CD4-positive, alpha-beta T cell (primary cell): ENCODE measurements at regions not wholly inside any gene's neighbourhood (a gene's known extent, or its start where the extent isn't known, plus 50 kb on each side); places are given as distances from the start of the nearest gene placed in this dataset.

Experiments
- ATAC-seq: fragments of 200-7000 bp; cut with Tn5 transposase; one replicate; pipeline ENCODE4 v1.10.0; 2022; ENCODE audit warnings: mild to moderate bottlenecking; ENCODE audit not compliant: poor library complexity
- CTCF ChIA-PET: fragments of 350-600 bp; sonication (Branson Sonifier 250); formaldehyde crosslinking; loops from one replicate; lab custom pipeline; 2021; ENCODE audit warnings: antibody characterized with exemption, inconsistent platforms; lab: Charles Lee
- POLR2A ChIA-PET: fragments of 350-600 bp; sonication (Branson Sonifier 250); formaldehyde crosslinking; loops from one replicate; lab custom pipeline; 2021; ENCODE audit warnings: antibody characterized with exemption, inconsistent platforms; lab: Charles Lee
- DNase-seq, 14 experiments: peaks; one replicate each; pipeline ENCODE4 v3.0.0-alpha.2; 2013 to 2020; ENCODE audit warnings: mixed read lengths in 2 of 14
- H3K27ac ChIP-seq, 2 donors: one replicate each; pipeline versions ENCODE4 v1.5.1 to v1.7.0; 2013; ENCODE audit warnings: low read length in 2 of 2, low read depth in 1 of 2, mild to moderate bottlenecking in 1 of 2
- H3K27me3 ChIP-seq, 2 experiments: 1 replicate in 1 of 2; 2 replicates in 1 of 2; pipeline versions ENCODE4 v1.6.1 to v1.7.0; 2013; ENCODE audit warnings: low read length in 2 of 2, control low read depth in 1 of 2, mild to moderate bottlenecking in 1 of 2, moderate library complexity in 1 of 2; ENCODE audit not compliant: insufficient read depth in 2 of 2, control insufficient read depth in 1 of 2
- H3K36me3 ChIP-seq: one replicate; pipeline ENCODE4 v1.6.1; 2013; ENCODE audit warnings: low read length, control low read depth; ENCODE audit not compliant: insufficient read depth
- H3K4me1 ChIP-seq: one replicate; pipeline ENCODE4 v1.6.1; 2013; ENCODE audit warnings: low read length, control low read depth; ENCODE audit not compliant: insufficient read depth
- H3K4me3 ChIP-seq: one replicate; pipeline ENCODE4 v1.5.1; 2013; ENCODE audit warnings: mild to moderate bottlenecking, low read length, moderate library complexity
- H3K9me3 ChIP-seq, 2 experiments: 1 replicate in 1 of 2; 2 replicates in 1 of 2; pipeline versions ENCODE4 v1.6.1 to v1.7.0; 2013; ENCODE audit warnings: low read length in 2 of 2, mild to moderate bottlenecking in 2 of 2, control low read depth in 1 of 2, moderate library complexity in 1 of 2; ENCODE audit not compliant: control insufficient read depth in 1 of 2, insufficient read depth in 1 of 2
- H3K27ac Mint-ChIP-seq: one replicate; pipeline ENCODE4 v1.8.0; 2020; ENCODE audit warnings: mixed read lengths
- H3K27me3 Mint-ChIP-seq: one replicate; pipeline ENCODE4 v1.8.0; 2021; ENCODE audit warnings: mixed read lengths
- H3K36me3 Mint-ChIP-seq: one replicate; pipeline ENCODE4 v1.8.0; 2021; ENCODE audit warnings: low read depth, mixed read lengths
- H3K4me1 Mint-ChIP-seq: one replicate; pipeline ENCODE4 v1.8.0; 2021; ENCODE audit warnings: low read depth, mixed read lengths
- H3K4me3 Mint-ChIP-seq: one replicate; pipeline ENCODE4 v1.8.0; 2020; ENCODE audit warnings: mild to moderate bottlenecking, mixed read lengths
- H3K9me3 Mint-ChIP-seq: one replicate; pipeline ENCODE4 v1.8.0; 2020; ENCODE audit warnings: mixed read lengths
- intact Hi-C, 2 experiments: fragments of 100-400 bp; cut with DNase I in 1 of 2; cut with micrococcal nuclease in 1 of 2; formaldehyde crosslinking; loops; one replicate each; pipeline versions ENCODE4 v1.15.1 to v1.9.0; 2023 to 2025; cut with DNase I, micrococcal nuclease
- TF ChIP-seq, protein P1 (sequence below): fragments of 200-600 bp; IDR thresholded peaks from one replicate; pipeline ENCODE4 v1.8.0; 2022; ENCODE audit warnings: antibody characterized with exemption, mild to moderate bottlenecking

DNA sequence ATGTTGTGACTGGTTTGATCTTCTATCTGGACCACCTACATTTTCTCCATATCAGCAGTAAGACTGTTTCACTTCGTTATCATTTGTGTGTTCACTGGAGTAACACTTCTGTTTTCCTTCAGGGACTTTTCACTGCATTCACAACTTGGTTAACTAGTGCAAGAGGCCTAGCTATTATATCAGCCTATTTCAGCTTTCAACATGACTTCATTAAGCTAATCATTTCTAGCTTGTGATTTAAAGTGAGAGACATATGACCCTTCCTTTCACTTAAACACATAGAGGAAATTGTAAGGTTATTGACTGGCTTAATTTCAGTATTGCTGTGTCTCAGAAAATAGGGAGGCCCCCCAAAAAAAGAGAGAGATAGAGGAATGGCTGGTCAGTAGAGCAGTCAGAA is 622.8 kb upstream of the NRSN1 start:
- no peaks in the 10 kb centered on the region for H3K36me3 ChIP-seq
- H3K9me3 ChIP-seq, result no peaks in the 10 kb centered on the region
- ChIA-PET POLR2A (no interaction called here), CTCF (no interaction called here)
- H3K27ac ChIP-seq, result no peak overlapping the region
- no peaks in the 10 kb centered on the region for H3K36me3 Mint-ChIP-seq
- TF ChIP-seq, protein P1, sequence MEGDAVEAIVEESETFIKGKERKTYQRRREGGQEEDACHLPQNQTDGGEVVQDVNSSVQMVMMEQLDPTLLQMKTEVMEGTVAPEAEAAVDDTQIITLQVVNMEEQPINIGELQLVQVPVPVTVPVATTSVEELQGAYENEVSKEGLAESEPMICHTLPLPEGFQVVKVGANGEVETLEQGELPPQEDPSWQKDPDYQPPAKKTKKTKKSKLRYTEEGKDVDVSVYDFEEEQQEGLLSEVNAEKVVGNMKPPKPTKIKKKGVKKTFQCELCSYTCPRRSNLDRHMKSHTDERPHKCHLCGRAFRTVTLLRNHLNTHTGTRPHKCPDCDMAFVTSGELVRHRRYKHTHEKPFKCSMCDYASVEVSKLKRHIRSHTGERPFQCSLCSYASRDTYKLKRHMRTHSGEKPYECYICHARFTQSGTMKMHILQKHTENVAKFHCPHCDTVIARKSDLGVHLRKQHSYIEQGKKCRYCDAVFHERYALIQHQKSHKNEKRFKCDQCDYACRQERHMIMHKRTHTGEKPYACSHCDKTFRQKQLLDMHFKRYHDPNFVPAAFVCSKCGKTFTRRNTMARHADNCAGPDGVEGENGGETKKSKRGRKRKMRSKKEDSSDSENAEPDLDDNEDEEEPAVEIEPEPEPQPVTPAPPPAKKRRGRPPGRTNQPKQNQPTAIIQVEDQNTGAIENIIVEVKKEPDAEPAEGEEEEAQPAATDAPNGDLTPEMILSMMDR, result no peak
- ATAC-seq, result no peak
- no peak overlapping the region for H3K4me3 ChIP-seq
- peaks cover 2% of the 10 kb centered on the region for H3K9me3 Mint-ChIP-seq
- intact Hi-C loops, result no loop called here
- H3K4me3 Mint-ChIP-seq, result no peak overlapping the region
- H3K4me1 Mint-ChIP-seq, result no peaks in the 10 kb centered on the region
- H3K4me1 ChIP-seq, result no peaks in the 10 kb centered on the region
- no peak for DNase-seq
- no peak overlapping the region for H3K27ac Mint-ChIP-seq
- no peaks in the 10 kb centered on the region for H3K27me3 ChIP-seq
- H3K27me3 Mint-ChIP-seq, result no peaks in the 10 kb centered on the region

DNA sequence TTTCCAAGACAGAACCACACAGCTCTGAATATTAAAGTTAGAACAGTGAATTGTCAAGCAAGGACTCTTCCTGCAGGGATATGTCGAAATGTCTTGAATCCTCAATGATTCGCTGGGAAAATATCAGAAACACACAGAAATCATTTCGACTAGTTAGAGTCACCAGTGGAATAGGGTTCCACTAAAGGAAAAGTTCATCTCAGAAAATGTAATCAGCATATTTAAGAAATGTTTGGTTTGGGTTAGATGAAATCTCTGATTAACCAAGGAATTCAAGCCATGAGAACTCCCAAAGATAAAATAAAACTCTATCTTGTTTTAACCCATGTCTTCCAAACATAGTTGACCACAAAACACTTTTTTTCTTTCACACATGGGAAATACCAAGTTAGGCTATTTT is 621.0 kb upstream of the NRSN1 start:
- Histone ChIP-seq H3K27me3 (no peaks in the 10 kb centered on the region), H3K9me3 (no peaks in the 10 kb centered on the region), H3K4me3 (no peak overlapping the region), H3K36me3 (no peaks in the 10 kb centered on the region), H3K4me1 (no peaks in the 10 kb centered on the region), H3K27ac (no peak overlapping the region)
- Mint-ChIP-seq H3K4me1 (no peaks in the 10 kb centered on the region), H3K27ac (no peak overlapping the region), H3K27me3 (no peaks in the 10 kb centered on the region), H3K9me3 (peaks cover 2% of the 10 kb centered on the region), H3K4me3 (no peak overlapping the region), H3K36me3 (no peaks in the 10 kb centered on the region)
- ATAC-seq (no peak), DNase-seq (no peak)
- ChIA-PET POLR2A (no interaction called here), CTCF (no interaction called here)
- intact Hi-C loops, result no loop called here
- TF ChIP-seq, protein P1, result no peak

DNA sequence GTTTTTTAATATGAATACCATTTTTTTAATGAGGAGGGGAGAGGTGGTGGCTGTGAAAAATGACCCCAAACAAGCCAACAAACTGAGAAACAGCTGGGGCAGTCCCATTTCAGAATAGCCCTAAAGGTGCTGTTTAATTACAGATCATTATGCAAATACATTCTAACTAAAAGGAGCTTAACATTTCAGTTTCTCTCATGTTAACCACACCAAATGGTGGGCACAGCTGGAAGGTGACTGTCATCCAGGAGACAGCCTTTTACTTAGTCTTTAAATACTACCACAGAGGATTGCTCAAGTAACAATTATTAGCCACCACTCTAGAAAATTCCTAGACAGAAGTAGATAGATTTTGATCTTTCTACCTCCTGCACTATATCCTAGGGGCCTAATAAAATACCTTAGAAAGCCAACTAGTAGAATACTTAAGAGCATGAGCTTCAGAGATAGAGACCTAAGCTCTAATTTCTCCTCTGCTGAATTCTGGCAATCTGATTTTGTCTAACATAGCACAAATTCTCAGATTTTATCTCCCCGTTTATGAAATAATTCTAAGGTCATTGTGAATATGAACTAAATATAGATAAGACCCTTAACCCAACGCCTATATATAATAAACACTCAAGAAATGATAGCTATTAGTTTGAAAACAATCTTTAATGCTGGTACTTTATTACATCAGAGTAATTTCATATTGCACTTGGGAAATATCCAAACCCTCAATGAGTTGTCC is 615.1 kb upstream of the NRSN1 start:
- CTCF ChIA-PET, result no interaction called here
- ATAC-seq, result no peak
- H3K36me3 Mint-ChIP-seq, result no peaks in the 10 kb centered on the region

More for the DNA sequence above, 615.1 kb upstream of the NRSN1 start:
- DNase-seq, result no peak
- no peaks in the 10 kb centered on the region for H3K9me3 Mint-ChIP-seq
- no peaks in the 10 kb centered on the region for H3K36me3 ChIP-seq
- no peaks in the 10 kb centered on the region for H3K9me3 ChIP-seq
- H3K4me3 ChIP-seq, result no peak overlapping the region
- POLR2A ChIA-PET, result interaction anchor here (1.1 kb wide), 1 partner anchor 9 kb away, joined by 3 read pairs; no protein-coding TSS in a partner anchor
- TF ChIP-seq, protein P1, result no peak
- no peak overlapping the region for H3K4me3 Mint-ChIP-seq
- no peaks in the 10 kb centered on the region for H3K4me1 ChIP-seq
- H3K27ac Mint-ChIP-seq, result no peak overlapping the region
- intact Hi-C loops, result no loop called here
- H3K27me3 ChIP-seq, result no peaks in the 10 kb centered on the region
- no peaks in the 10 kb centered on the region for H3K4me1 Mint-ChIP-seq
- no peaks in the 10 kb centered on the region for H3K27me3 Mint-ChIP-seq
- no peak overlapping the region for H3K27ac ChIP-seq
